HG03095 (cell line): ENCODE measurements at regions not wholly inside any gene's neighbourhood (a gene's known extent, or its start where the extent isn't known, plus 50 kb on each side); places are given as distances from the start of the nearest gene placed in this dataset.
"Not testable (repeated sequence)": the region's sequence is repeated elsewhere in the genome, so short reads cannot be mapped to it uniquely, and the experiment has no call there.

Experiments used
- ATAC-seq: cut with Tn5 transposase; IDR thresholded peaks from one replicate; pipeline ENCODE4 v1.9.1; 2021; ENCODE audit warnings: moderate library complexity; ENCODE audit not compliant: unreplicated experiment

- no peak for ATAC-seq
Observed at GRCh38 chr12:61525331-61525730, 734.9 kb upstream of the USP15 start.

GRCh38 chr12:61530456-61530855 lies 729.7 kb upstream of the USP15 start:
- ATAC-seq, result no peak

- ATAC-seq, result no peak
Observed at GRCh38 chr12:61531195-61531594, 729.0 kb upstream of the USP15 start.

- no peak for ATAC-seq
Observed at GRCh38 chr12:61536117-61536516, 724.1 kb upstream of the USP15 start.

GRCh38 chr12:61536525-61536924 lies 723.7 kb upstream of the USP15 start:
- no peak for ATAC-seq

- no peak for ATAC-seq
Observed at GRCh38 chr12:61538951-61539350, 721.3 kb upstream of the USP15 start.

- ATAC-seq, result no peak
Observed at GRCh38 chr12:61542551-61542950, 717.7 kb upstream of the USP15 start.

- ATAC-seq, result no peak
Observed at GRCh38 chr12:61546296-61546695, 713.9 kb upstream of the USP15 start.

- no peak for ATAC-seq
Observed at GRCh38 chr12:61553091-61553490, 707.1 kb upstream of the USP15 start.

- no peak for ATAC-seq
Observed at GRCh38 chr12:61554268-61555008, 705.8 kb upstream of the USP15 start.

- no peak for ATAC-seq
Observed at GRCh38 chr12:61563665-61564450, 696.3 kb upstream of the USP15 start.

GRCh38 chr12:61564466-61564865 lies 695.7 kb upstream of the USP15 start:
- no peak for ATAC-seq

- ATAC-seq, result no peak
Observed at GRCh38 chr12:61566183-61566582, 694.0 kb upstream of the USP15 start.

- no peak for ATAC-seq
Observed at GRCh38 chr12:61574339-61574738, 685.9 kb upstream of the USP15 start.

GRCh38 chr12:61584943-61585342 lies 675.3 kb upstream of the USP15 start:
- ATAC-seq, result no peak

GRCh38 chr12:61590864-61591263 lies 669.3 kb upstream of the USP15 start:
- ATAC-seq, result not testable (repeated sequence)

- ATAC-seq, result no peak
Observed at GRCh38 chr12:61610143-61610542, 650.1 kb upstream of the USP15 start.

- no peak for ATAC-seq
Observed at GRCh38 chr12:61629702-61630101, 630.5 kb upstream of the USP15 start.

GRCh38 chr12:61646639-61647038 lies 613.6 kb upstream of the USP15 start:
- ATAC-seq, result no peak

- ATAC-seq, result no peak
Observed at GRCh38 chr12:61647566-61647965, 612.6 kb upstream of the USP15 start.

- ATAC-seq, result no peak
Observed at GRCh38 chr12:61652265-61652664, 607.9 kb upstream of the USP15 start.

- ATAC-seq, result no peak
Observed at GRCh38 chr12:61654698-61655097, 605.5 kb upstream of the USP15 start.
